22Rv1 (cell line): ENCODE measurements at regions not wholly inside any gene's neighbourhood (a gene's known extent, or its start where the extent isn't known, plus 50 kb on each side); places are given as distances from the start of the nearest gene placed in this dataset.

Experiments used
- H3K27ac ChIP-seq: fragments of 450-650 bp; 2 replicates; pipeline ENCODE4 v1.5.1; 2017
- CTCF ChIP-seq: fragments of 450-650 bp; IDR thresholded peaks from 2 replicates; pipeline ENCODE4 v1.5.1; 2017; ENCODE audit warnings: mild to moderate bottlenecking
- ZFX ChIP-seq: fragments of 450-650 bp; IDR thresholded peaks from 2 replicates; pipeline ENCODE4 v1.6.1; 2017; ENCODE audit warnings: antibody characterized with exemption, borderline replicate concordance

DNA sequence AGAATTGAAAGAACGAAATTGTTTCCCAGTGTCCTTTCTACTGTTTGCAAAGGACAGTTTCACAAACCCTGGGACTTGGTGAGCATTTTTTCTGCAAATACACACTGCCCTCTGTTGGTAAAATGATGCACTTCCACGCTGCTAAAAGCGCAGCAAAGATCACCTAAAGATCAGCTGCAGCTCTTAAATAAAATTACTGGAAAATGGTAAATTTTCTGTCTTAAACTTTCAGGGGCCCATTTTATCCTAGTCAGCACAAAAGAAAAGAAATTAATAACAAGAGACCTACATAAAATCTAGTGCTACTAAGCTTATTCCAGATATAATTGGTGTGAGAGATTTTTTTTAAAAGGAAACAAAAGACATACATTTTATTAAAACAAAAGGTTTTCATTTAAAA, 566.0 kb downstream of the CAAP1 start:
- no peak overlapping the region for H3K27ac ChIP-seq
- TF ChIP-seq ZFX (no peak), CTCF (peak; percentile 85)

- H3K27ac ChIP-seq, result no peak overlapping the region
Observed at GRCh38 chr9:26325444-26325829, 567.2 kb downstream of the CAAP1 start.

GRCh38 chr9:26324786-26325443, 567.7 kb downstream of the CAAP1 start:
- TF ChIP-seq ZFX (no peak), CTCF (no peak)
- H3K27ac ChIP-seq, result no peak overlapping the region

More at GRCh38 chr9:26325444-26325829, 567.2 kb downstream of the CAAP1 start:
- TF ChIP-seq CTCF (no peak), ZFX (no peak)

GRCh38 chr9:26321935-26322334, 570.7 kb downstream of the CAAP1 start:
- TF ChIP-seq CTCF (no peak), ZFX (no peak)

DNA sequence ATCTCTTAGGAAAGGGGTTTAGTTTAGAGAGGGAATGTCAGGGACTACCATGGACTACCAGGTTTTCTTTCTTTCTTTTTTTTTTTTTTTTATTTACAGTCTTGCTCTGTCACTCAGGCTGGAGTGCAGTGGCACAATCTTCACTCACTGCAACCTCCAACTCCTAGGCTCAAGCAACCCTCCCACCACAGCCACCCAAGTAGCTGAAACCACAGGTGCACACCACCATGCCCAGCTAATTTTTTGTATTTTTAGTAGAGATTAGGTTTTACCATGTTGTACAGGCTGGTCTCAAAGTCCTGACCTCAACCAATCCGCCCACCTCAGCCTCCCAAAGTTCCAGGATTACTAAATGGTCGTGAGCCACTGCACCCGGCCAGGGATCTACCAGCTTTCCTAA, 572.7 kb downstream of the CAAP1 start:
- no peak for TF ChIP-seq CTCF
- no peak for TF ChIP-seq ZFX
- H3K27ac ChIP-seq, result no peak overlapping the region

More at GRCh38 chr9:26321935-26322334, 570.7 kb downstream of the CAAP1 start:
- no peak overlapping the region for H3K27ac ChIP-seq

GRCh38 chr9:26313108-26313507, 579.5 kb downstream of the CAAP1 start:
- no peak overlapping the region for H3K27ac ChIP-seq
- TF ChIP-seq CTCF (no peak), ZFX (no peak)

DNA sequence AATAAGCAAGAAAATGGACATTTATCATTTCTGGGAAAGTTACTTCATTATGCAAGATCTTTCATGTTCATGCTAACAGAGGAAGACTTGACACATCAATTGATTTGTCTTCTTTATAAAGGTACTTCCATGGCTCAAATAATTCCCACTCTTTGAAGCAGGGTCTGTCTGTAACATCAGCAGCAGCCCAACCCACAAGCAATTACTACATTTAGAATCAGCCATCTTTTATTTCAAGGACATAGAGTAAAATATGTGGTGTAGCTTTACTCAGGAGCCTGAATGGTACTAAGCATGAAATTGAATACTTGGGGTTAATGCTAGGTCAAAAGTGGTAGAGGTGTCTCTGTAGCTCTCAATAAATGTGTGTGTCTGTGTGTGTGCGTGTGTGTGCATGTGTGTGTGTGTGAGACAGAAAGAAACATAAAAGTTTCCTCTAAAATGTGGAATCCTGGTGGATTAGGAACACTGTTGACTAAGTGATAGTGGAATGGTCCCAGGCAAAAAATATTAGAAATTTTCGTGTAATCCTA, 581.1 kb downstream of the CAAP1 start:
- TF ChIP-seq ZFX (no peak), CTCF (no peak)
- H3K27ac ChIP-seq, result no peak overlapping the region
